WTC11 (cell line): ENCODE measurements at regions not wholly inside any gene's neighbourhood (a gene's known extent, or its start where the extent isn't known, plus 50 kb on each side); places are given as distances from the start of the nearest gene placed in this dataset.

Experiments
- ATAC-seq: fragments of 200-7000 bp; cut with Tn5 transposase; 2 replicates; pipeline ENCODE4 v1.10.0; 2021; ENCODE audit warnings: mild to moderate bottlenecking, moderate library complexity
- CTCF ChIA-PET: fragments of 300-600 bp; sonication (Branson Sonifier 250); formaldehyde crosslinking; loops from one replicate; lab custom pipeline; 2021; ENCODE audit warnings: antibody characterized with exemption; lab: Charles Lee
- POLR2A ChIA-PET: fragments of 350-600 bp; sonication (Branson Sonifier 250); formaldehyde crosslinking; loops from one replicate; lab custom pipeline; 2021; ENCODE audit warnings: antibody characterized with exemption; lab: Charles Lee
- DNase-seq: peaks from one replicate; pipeline ENCODE4 v3.0.0; 2021; ENCODE audit warnings: low spot score
- H3K27ac Mint-ChIP-seq: 2 replicates; pipeline ENCODE4 v1.8.0; 2021; ENCODE audit warnings: mixed read lengths
- H3K27me3 Mint-ChIP-seq: 2 replicates; pipeline ENCODE4 v1.8.0; 2021; ENCODE audit warnings: low read depth, mild to moderate bottlenecking, moderate library complexity, mixed read lengths
- H3K36me3 Mint-ChIP-seq: 2 replicates; pipeline ENCODE4 v1.8.0; 2021; ENCODE audit warnings: mixed read lengths
- H3K4me1 Mint-ChIP-seq: 2 replicates; pipeline ENCODE4 v1.8.0; 2022; ENCODE audit warnings: mixed read lengths
- H3K4me3 Mint-ChIP-seq: 2 replicates; pipeline ENCODE4 v1.8.0; 2021; ENCODE audit warnings: mild to moderate bottlenecking, moderate library complexity, mixed read lengths
- H3K9me3 Mint-ChIP-seq: 2 replicates; pipeline ENCODE4 v1.8.0; 2021; ENCODE audit warnings: mixed read lengths
- CREM ChIP-seq: sonication (generic); formaldehyde crosslinking; IDR thresholded peaks from 2 replicates; pipeline ENCODE4 v1.8.1; 2022; ENCODE audit warnings: mild to moderate bottlenecking, missing genetic modification reagents, moderate library complexity
- EMX1 ChIP-seq: fragments of 250-450 bp; sonication (Bioruptor Pico); IDR thresholded peaks from 2 replicates; pipeline ENCODE4 v1.8.0; 2021; ENCODE audit warnings: mild to moderate bottlenecking
- ETV6 ChIP-seq: sonication (generic); formaldehyde crosslinking; IDR thresholded peaks from 2 replicates; pipeline ENCODE4 v1.8.1; 2022; ENCODE audit warnings: mild to moderate bottlenecking, missing genetic modification reagents
- GTF2I ChIP-seq: fragments of 250-450 bp; sonication (Bioruptor Pico); conservative IDR thresholded peaks from 2 replicates; pipeline ENCODE4 v1.4.0; 2021; ENCODE audit warnings: mild to moderate bottlenecking
- MXD4 ChIP-seq: fragments of 250-450 bp; sonication (Bioruptor Pico); IDR thresholded peaks from 2 replicates; pipeline ENCODE4 v1.8.0; 2021; ENCODE audit warnings: mild to moderate bottlenecking, moderate library complexity, borderline replicate concordance
- NFE2L1 ChIP-seq: sonication (generic); formaldehyde crosslinking; IDR thresholded peaks from 2 replicates; pipeline ENCODE4 v1.8.1; 2023; ENCODE audit warnings: missing genetic modification reagents
- TEAD1 ChIP-seq: sonication (generic); formaldehyde crosslinking; IDR thresholded peaks from 2 replicates; pipeline ENCODE4 v1.8.0; 2022; ENCODE audit warnings: mild to moderate bottlenecking, missing genetic modification reagents
- ZBTB21 ChIP-seq: sonication (generic); formaldehyde crosslinking; IDR thresholded peaks from 2 replicates; pipeline ENCODE4 v1.8.1; 2023; ENCODE audit warnings: mild to moderate bottlenecking, missing genetic modification reagents, borderline replicate concordance
- ZNF317 ChIP-seq: sonication (generic); formaldehyde crosslinking; IDR thresholded peaks from 2 replicates; pipeline ENCODE4 v1.8.1; 2023; ENCODE audit warnings: low read depth, mild to moderate bottlenecking, moderate library complexity, missing genetic modification reagents, borderline replicate concordance
- ZNF396 ChIP-seq: fragments of 250-450 bp; sonication (Bioruptor Pico); IDR thresholded peaks from 2 replicates; pipeline ENCODE4 v1.8.0; 2021; ENCODE audit warnings: mild to moderate bottlenecking, moderate library complexity, borderline replicate concordance
- TF ChIP-seq, protein P1 (sequence below): fragments of 200-600 bp; IDR thresholded peaks from 2 replicates; pipeline ENCODE4 v1.8.0; 2022; ENCODE audit warnings: antibody characterized with exemption
- TF ChIP-seq, protein P2 (sequence below): sonication (generic); formaldehyde crosslinking; IDR thresholded peaks from 2 replicates; pipeline ENCODE4 v1.8.0; 2023; ENCODE audit warnings: missing genetic modification reagents, mild to moderate bottlenecking, borderline replicate concordance
- TF ChIP-seq, protein P3 (sequence below): sonication (generic); formaldehyde crosslinking; IDR thresholded peaks from 2 replicates; pipeline ENCODE4 v1.8.1; 2022; ENCODE audit warnings: mild to moderate bottlenecking, missing genetic modification reagents, moderate library complexity, borderline replicate concordance
- TF ChIP-seq, protein P4 (sequence below): sonication (generic); formaldehyde crosslinking; IDR thresholded peaks from 2 replicates; pipeline ENCODE4 v1.8.0; 2023; ENCODE audit warnings: missing genetic modification reagents
- TF ChIP-seq, protein P5 (sequence below): sonication (generic); formaldehyde crosslinking; IDR thresholded peaks from 2 replicates; pipeline ENCODE4 v1.8.1; 2023; ENCODE audit warnings: mild to moderate bottlenecking, missing genetic modification reagents
- TF ChIP-seq, protein P6 (sequence below): fragments of 250-450 bp; sonication (Bioruptor Pico); IDR thresholded peaks from 2 replicates; pipeline ENCODE4 v1.9.0; 2021; ENCODE audit warnings: mild to moderate bottlenecking, borderline replicate concordance
- TF ChIP-seq, protein P7 (sequence below): sonication (generic); formaldehyde crosslinking; conservative IDR thresholded peaks from 2 replicates; pipeline ENCODE4 v1.8.1; 2022; ENCODE audit warnings: mild to moderate bottlenecking, missing genetic modification reagents
- TF ChIP-seq, protein P8 (sequence below): sonication (generic); formaldehyde crosslinking; IDR thresholded peaks from 2 replicates; pipeline ENCODE4 v1.8.1; 2022; ENCODE audit warnings: mild to moderate bottlenecking, moderate library complexity, missing genetic modification reagents

DNA sequence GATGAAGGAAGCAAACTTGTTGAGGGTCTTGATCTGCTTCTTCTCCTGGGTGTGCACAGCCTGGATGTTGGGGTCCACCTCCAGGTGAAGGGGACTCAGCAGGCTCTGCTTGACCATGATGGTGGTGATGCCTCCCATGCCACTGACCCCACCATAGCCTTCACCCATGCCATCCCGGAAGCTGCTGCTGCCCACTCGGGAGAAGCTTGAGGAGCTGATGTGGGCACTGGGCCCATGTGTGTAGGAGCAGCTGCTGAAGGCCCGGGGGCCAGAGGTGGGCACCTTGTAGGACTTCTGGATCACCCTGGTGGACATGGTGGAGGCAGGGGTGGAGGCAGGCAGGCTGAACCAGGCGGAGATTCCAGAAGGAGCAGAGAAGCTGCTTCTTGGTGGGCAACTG, 432.7 kb upstream of the DIPK2B start (continued):
- TF ChIP-seq CREM (CRISPR knock-in tag) = no peak

DNA sequence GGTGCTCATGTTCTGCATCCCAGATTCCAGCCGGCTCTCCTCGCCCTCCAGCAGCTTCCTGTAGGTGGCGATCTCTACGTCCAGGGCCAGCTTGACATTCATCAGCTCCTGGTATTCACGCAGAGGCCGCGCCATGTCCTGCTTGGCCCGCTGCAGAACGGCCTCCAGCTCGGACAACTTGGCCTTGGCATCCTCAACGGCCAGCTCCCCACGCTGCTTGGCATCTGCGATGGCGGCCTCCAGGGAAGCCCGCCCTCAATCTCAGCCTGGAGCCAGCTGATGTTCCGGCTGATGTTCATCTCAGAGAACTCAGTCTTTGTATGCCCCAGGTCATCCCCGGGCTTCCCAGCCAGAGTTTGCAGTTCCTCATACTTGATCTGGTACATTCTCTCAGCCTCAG, 431.8 kb upstream of the DIPK2B start:
- POLR2A ChIA-PET = no interaction called here
- DNase-seq (peak; percentile 12), ATAC-seq (no peak)
- no peak overlapping the region for H3K4me3 Mint-ChIP-seq
- CTCF ChIA-PET = interaction anchor here (0.6 to 1.9 kb wide), 7 partner anchors 11 to 310 kb away, joined by 3 to 10 read pairs (median 3); no protein-coding TSS in a partner anchor
- peaks cover 15% of the 10 kb centered on the region for H3K9me3 Mint-ChIP-seq
- no peak overlapping the region for H3K27ac Mint-ChIP-seq
- no peaks in the 10 kb centered on the region for H3K27me3 Mint-ChIP-seq
- no peaks in the 10 kb centered on the region for H3K4me1 Mint-ChIP-seq
- no peaks in the 10 kb centered on the region; the same call in 1 of the 2 replicates for H3K36me3 Mint-ChIP-seq
- TF ChIP-seq, protein P1, sequence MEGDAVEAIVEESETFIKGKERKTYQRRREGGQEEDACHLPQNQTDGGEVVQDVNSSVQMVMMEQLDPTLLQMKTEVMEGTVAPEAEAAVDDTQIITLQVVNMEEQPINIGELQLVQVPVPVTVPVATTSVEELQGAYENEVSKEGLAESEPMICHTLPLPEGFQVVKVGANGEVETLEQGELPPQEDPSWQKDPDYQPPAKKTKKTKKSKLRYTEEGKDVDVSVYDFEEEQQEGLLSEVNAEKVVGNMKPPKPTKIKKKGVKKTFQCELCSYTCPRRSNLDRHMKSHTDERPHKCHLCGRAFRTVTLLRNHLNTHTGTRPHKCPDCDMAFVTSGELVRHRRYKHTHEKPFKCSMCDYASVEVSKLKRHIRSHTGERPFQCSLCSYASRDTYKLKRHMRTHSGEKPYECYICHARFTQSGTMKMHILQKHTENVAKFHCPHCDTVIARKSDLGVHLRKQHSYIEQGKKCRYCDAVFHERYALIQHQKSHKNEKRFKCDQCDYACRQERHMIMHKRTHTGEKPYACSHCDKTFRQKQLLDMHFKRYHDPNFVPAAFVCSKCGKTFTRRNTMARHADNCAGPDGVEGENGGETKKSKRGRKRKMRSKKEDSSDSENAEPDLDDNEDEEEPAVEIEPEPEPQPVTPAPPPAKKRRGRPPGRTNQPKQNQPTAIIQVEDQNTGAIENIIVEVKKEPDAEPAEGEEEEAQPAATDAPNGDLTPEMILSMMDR = no peak
- TF ChIP-seq NFE2L1 (CRISPR knock-in tag) (no peak), ETV6 (CRISPR knock-in tag) (no peak), TEAD1 (CRISPR knock-in tag) (no peak), ZNF317 (CRISPR knock-in tag) (no peak), ZNF396 (CRISPR knock-in tag) (no peak), EMX1 (no peak), CREM (CRISPR knock-in tag) (no peak), GTF2I (CRISPR knock-in tag) (no peak), MXD4 (CRISPR knock-in tag) (no peak), ZBTB21 (CRISPR knock-in tag) (no peak)
- TF ChIP-seq, protein P2, sequence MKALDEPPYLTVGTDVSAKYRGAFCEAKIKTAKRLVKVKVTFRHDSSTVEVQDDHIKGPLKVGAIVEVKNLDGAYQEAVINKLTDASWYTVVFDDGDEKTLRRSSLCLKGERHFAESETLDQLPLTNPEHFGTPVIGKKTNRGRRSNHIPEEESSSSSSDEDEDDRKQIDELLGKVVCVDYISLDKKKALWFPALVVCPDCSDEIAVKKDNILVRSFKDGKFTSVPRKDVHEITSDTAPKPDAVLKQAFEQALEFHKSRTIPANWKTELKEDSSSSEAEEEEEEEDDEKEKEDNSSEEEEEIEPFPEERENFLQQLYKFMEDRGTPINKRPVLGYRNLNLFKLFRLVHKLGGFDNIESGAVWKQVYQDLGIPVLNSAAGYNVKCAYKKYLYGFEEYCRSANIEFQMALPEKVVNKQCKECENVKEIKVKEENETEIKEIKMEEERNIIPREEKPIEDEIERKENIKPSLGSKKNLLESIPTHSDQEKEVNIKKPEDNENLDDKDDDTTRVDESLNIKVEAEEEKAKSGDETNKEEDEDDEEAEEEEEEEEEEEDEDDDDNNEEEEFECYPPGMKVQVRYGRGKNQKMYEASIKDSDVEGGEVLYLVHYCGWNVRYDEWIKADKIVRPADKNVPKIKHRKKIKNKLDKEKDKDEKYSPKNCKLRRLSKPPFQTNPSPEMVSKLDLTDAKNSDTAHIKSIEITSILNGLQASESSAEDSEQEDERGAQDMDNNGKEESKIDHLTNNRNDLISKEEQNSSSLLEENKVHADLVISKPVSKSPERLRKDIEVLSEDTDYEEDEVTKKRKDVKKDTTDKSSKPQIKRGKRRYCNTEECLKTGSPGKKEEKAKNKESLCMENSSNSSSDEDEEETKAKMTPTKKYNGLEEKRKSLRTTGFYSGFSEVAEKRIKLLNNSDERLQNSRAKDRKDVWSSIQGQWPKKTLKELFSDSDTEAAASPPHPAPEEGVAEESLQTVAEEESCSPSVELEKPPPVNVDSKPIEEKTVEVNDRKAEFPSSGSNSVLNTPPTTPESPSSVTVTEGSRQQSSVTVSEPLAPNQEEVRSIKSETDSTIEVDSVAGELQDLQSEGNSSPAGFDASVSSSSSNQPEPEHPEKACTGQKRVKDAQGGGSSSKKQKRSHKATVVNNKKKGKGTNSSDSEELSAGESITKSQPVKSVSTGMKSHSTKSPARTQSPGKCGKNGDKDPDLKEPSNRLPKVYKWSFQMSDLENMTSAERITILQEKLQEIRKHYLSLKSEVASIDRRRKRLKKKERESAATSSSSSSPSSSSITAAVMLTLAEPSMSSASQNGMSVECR (CRISPR knock-in tag) = no peak
- TF ChIP-seq, protein P3, sequence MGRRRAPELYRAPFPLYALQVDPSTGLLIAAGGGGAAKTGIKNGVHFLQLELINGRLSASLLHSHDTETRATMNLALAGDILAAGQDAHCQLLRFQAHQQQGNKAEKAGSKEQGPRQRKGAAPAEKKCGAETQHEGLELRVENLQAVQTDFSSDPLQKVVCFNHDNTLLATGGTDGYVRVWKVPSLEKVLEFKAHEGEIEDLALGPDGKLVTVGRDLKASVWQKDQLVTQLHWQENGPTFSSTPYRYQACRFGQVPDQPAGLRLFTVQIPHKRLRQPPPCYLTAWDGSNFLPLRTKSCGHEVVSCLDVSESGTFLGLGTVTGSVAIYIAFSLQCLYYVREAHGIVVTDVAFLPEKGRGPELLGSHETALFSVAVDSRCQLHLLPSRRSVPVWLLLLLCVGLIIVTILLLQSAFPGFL (CRISPR knock-in tag) = no peak
- TF ChIP-seq, protein P4, sequence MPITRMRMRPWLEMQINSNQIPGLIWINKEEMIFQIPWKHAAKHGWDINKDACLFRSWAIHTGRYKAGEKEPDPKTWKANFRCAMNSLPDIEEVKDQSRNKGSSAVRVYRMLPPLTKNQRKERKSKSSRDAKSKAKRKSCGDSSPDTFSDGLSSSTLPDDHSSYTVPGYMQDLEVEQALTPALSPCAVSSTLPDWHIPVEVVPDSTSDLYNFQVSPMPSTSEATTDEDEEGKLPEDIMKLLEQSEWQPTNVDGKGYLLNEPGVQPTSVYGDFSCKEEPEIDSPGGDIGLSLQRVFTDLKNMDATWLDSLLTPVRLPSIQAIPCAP = no peak
- TF ChIP-seq, protein P5, sequence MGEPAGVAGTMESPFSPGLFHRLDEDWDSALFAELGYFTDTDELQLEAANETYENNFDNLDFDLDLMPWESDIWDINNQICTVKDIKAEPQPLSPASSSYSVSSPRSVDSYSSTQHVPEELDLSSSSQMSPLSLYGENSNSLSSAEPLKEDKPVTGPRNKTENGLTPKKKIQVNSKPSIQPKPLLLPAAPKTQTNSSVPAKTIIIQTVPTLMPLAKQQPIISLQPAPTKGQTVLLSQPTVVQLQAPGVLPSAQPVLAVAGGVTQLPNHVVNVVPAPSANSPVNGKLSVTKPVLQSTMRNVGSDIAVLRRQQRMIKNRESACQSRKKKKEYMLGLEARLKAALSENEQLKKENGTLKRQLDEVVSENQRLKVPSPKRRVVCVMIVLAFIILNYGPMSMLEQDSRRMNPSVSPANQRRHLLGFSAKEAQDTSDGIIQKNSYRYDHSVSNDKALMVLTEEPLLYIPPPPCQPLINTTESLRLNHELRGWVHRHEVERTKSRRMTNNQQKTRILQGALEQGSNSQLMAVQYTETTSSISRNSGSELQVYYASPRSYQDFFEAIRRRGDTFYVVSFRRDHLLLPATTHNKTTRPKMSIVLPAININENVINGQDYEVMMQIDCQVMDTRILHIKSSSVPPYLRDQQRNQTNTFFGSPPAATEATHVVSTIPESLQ = no peak
- TF ChIP-seq, protein P6, sequence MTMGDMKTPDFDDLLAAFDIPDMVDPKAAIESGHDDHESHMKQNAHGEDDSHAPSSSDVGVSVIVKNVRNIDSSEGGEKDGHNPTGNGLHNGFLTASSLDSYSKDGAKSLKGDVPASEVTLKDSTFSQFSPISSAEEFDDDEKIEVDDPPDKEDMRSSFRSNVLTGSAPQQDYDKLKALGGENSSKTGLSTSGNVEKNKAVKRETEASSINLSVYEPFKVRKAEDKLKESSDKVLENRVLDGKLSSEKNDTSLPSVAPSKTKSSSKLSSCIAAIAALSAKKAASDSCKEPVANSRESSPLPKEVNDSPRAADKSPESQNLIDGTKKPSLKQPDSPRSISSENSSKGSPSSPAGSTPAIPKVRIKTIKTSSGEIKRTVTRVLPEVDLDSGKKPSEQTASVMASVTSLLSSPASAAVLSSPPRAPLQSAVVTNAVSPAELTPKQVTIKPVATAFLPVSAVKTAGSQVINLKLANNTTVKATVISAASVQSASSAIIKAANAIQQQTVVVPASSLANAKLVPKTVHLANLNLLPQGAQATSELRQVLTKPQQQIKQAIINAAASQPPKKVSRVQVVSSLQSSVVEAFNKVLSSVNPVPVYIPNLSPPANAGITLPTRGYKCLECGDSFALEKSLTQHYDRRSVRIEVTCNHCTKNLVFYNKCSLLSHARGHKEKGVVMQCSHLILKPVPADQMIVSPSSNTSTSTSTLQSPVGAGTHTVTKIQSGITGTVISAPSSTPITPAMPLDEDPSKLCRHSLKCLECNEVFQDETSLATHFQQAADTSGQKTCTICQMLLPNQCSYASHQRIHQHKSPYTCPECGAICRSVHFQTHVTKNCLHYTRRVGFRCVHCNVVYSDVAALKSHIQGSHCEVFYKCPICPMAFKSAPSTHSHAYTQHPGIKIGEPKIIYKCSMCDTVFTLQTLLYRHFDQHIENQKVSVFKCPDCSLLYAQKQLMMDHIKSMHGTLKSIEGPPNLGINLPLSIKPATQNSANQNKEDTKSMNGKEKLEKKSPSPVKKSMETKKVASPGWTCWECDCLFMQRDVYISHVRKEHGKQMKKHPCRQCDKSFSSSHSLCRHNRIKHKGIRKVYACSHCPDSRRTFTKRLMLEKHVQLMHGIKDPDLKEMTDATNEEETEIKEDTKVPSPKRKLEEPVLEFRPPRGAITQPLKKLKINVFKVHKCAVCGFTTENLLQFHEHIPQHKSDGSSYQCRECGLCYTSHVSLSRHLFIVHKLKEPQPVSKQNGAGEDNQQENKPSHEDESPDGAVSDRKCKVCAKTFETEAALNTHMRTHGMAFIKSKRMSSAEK (CRISPR knock-in tag) = no peak
- TF ChIP-seq, protein P7, sequence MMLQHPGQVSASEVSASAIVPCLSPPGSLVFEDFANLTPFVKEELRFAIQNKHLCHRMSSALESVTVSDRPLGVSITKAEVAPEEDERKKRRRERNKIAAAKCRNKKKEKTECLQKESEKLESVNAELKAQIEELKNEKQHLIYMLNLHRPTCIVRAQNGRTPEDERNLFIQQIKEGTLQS (CRISPR knock-in tag) = no peak
- TF ChIP-seq, protein P8, sequence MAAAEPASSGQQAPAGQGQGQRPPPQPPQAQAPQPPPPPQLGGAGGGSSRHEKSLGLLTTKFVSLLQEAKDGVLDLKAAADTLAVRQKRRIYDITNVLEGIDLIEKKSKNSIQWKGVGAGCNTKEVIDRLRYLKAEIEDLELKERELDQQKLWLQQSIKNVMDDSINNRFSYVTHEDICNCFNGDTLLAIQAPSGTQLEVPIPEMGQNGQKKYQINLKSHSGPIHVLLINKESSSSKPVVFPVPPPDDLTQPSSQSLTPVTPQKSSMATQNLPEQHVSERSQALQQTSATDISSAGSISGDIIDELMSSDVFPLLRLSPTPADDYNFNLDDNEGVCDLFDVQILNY = no peak
